Cardiac muscle cell (in vitro differentiated cells and primary cell): ENCODE measurements at regions not wholly inside any gene's neighbourhood (a gene's known extent, or its start where the extent isn't known, plus 50 kb on each side); places are given as distances from the start of the nearest gene placed in this dataset.
"Not testable (repeated sequence)": the region's sequence is repeated elsewhere in the genome, so short reads cannot be mapped to it uniquely, and the experiment has no call there.

Experiments
- DNase-seq, 2 donors: peaks; one replicate each; pipeline versions ENCODE4 v3.0.0 to v3.0.0-alpha.2; 2010 to 2017; ENCODE audit warnings: low read depth in 1 of 2, low spot score in 1 of 2
- H3K27ac ChIP-seq: fragments of 200-600 bp; sonication (generic); 2 replicates; pipeline ENCODE4 v1.5.1; 2016
- H3K27me3 ChIP-seq: fragments of 200-600 bp; sonication (generic); 2 replicates; pipeline ENCODE4 v1.6.0; 2016; ENCODE audit warnings: control low read depth
- H3K36me3 ChIP-seq: fragments of 200-600 bp; sonication (generic); 2 replicates; pipeline ENCODE4 v1.5.1; 2016; ENCODE audit warnings: control low read depth
- H3K4me1 ChIP-seq: fragments of 200-600 bp; sonication (generic); 2 replicates; pipeline ENCODE4 v1.8.1; 2017; ENCODE audit warnings: low read depth, mild to moderate bottlenecking, mixed run types
- H3K4me3 ChIP-seq: fragments of 200-600 bp; sonication (generic); 2 replicates; pipeline ENCODE4 v1.5.1; 2016; ENCODE audit warnings: mild to moderate bottlenecking
- H3K9me3 ChIP-seq: fragments of 200-600 bp; sonication (generic); 2 replicates; pipeline ENCODE4 v1.5.1; 2017; ENCODE audit warnings: low read depth, mild to moderate bottlenecking, control low read depth
- TF ChIP-seq, protein P1 (sequence below): IDR thresholded peaks from 2 replicates; pipeline ENCODE4 v1.5.1; 2012; ENCODE audit warnings: low read depth, mild to moderate bottlenecking, low read length

GRCh38 chr20:57108742-57109570 lies 157.5 kb downstream of the BMP7 start:
- Histone ChIP-seq H3K4me1 (peaks cover 6% of the 10 kb centered on the region), H3K4me3 (no peak overlapping the region), H3K27ac (peak overlapping the region; percentile 60), H3K27me3 (no peaks in the 10 kb centered on the region), H3K9me3 (no peaks in the 10 kb centered on the region), H3K36me3 (no peaks in the 10 kb centered on the region)
- no peak for DNase-seq
- TF ChIP-seq, protein P1, sequence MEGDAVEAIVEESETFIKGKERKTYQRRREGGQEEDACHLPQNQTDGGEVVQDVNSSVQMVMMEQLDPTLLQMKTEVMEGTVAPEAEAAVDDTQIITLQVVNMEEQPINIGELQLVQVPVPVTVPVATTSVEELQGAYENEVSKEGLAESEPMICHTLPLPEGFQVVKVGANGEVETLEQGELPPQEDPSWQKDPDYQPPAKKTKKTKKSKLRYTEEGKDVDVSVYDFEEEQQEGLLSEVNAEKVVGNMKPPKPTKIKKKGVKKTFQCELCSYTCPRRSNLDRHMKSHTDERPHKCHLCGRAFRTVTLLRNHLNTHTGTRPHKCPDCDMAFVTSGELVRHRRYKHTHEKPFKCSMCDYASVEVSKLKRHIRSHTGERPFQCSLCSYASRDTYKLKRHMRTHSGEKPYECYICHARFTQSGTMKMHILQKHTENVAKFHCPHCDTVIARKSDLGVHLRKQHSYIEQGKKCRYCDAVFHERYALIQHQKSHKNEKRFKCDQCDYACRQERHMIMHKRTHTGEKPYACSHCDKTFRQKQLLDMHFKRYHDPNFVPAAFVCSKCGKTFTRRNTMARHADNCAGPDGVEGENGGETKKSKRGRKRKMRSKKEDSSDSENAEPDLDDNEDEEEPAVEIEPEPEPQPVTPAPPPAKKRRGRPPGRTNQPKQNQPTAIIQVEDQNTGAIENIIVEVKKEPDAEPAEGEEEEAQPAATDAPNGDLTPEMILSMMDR: no peak

GRCh38 chr20:57109571-57109953 lies 156.9 kb downstream of the BMP7 start:
- no peak overlapping the region for H3K27ac ChIP-seq
- DNase-seq: no peak
- H3K27me3 ChIP-seq: no peaks in the 10 kb centered on the region
- no peaks in the 10 kb centered on the region for H3K9me3 ChIP-seq
- TF ChIP-seq, protein P1: no peak
- peaks cover 6% of the 10 kb centered on the region for H3K4me1 ChIP-seq
- H3K36me3 ChIP-seq: no peaks in the 10 kb centered on the region
- H3K4me3 ChIP-seq: no peak overlapping the region

DNA sequence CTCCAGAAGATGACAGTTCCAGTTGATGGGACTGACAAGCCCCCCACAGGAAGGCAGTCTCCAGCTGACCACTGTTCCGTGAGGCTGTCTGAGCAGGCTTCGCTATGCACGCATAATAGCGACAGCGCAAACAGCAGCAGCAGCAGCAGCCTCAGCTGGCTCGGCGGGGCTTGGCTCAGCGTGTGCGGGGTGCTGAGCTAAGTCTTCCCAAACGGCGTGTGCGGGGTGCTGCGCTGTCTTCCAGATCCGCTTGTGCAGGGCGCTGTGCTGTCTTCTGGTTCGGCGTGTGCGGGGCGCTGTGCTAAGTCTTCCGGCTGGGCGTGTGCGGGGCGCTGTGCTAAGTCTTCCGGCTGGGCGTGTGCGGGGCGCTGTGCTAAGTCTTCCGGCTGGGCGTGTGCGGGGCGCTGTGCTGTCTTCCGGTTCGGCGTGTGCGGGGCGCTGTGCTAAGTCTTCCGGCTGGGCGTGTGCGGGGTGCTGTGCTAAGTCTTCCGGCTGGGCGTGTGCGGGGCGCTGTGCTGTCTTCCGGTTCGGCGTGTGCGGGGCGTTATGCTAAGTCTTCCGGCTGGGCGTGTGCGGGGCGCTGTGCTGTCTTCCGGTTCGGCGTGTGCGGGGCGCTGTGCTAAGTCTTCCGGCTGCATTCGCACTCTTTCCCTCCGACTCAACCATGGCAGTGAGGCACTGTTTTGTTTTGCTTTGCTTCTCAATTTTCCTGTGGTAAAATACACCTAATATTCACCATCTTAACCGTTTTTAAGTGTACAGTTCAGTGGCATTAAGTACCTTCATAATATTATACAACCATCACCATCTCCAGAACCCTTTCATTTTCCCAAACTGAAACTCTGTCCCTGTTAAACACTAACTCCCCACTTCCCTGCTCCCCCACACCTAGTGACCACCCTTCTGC lies 156.1 kb downstream of the BMP7 start:
- H3K4me1 ChIP-seq, H3K9me3 ChIP-seq, H3K36me3 ChIP-seq, H3K27me3 ChIP-seq, H3K4me3 ChIP-seq, DNase-seq, H3K27ac ChIP-seq: not testable (repeated sequence)

DNA sequence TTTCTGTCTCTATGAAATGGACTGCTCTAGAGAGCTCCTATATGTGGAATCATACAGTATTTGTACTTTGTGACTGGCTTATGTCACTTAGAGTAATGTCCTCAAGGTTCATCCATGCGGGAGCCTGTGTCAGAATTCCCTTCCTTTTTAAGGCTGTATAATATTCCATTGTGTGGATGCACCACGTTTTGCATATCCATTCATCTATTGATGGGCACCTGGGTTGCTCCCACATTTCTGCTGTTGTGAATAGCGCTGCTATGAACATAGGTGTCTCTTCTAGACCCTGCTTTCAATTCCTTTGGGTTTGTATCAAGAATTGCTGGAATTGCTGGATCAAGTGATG lies 155.4 kb downstream of the BMP7 start:
- no peaks in the 10 kb centered on the region for H3K36me3 ChIP-seq
- DNase-seq: no peak
- no peak overlapping the region for H3K27ac ChIP-seq
- TF ChIP-seq, protein P1: no peak
- H3K4me1 ChIP-seq: peaks cover 6% of the 10 kb centered on the region
- no peaks in the 10 kb centered on the region for H3K27me3 ChIP-seq
- no peak overlapping the region for H3K4me3 ChIP-seq
- H3K9me3 ChIP-seq: no peaks in the 10 kb centered on the region

DNA sequence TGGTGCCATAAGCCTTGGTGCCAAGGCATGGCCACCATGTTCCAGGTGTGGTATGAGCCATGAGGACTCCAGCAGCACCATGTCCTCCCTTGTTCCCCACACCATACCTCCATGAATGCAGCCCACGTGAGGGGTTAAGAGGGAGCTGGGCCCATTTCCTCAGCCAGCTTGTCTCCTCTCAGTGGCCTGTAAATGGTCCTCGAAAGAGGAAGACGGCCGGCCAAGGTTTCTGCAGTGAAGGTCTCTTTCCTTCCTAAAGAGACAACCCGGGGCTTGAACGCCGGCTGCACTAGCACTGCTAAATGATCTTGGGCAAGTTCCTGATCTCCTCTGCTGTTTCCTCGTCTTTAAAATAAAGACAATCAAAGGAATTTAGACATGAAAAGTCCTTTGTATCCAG lies 154.0 kb downstream of the BMP7 start:
- Histone ChIP-seq H3K36me3 (no peaks in the 10 kb centered on the region), H3K27me3 (no peaks in the 10 kb centered on the region), H3K27ac (no peak overlapping the region), H3K4me1 (peaks cover 6% of the 10 kb centered on the region), H3K9me3 (no peaks in the 10 kb centered on the region), H3K4me3 (no peak overlapping the region)
- TF ChIP-seq, protein P1: no peak
- no peak for DNase-seq
